ENCODE measurements at regions not wholly inside any gene's neighbourhood (a gene's known extent, or its start where the extent isn't known, plus 50 kb on each side); places are given as distances from the start of the nearest gene placed in this dataset.

DNA sequence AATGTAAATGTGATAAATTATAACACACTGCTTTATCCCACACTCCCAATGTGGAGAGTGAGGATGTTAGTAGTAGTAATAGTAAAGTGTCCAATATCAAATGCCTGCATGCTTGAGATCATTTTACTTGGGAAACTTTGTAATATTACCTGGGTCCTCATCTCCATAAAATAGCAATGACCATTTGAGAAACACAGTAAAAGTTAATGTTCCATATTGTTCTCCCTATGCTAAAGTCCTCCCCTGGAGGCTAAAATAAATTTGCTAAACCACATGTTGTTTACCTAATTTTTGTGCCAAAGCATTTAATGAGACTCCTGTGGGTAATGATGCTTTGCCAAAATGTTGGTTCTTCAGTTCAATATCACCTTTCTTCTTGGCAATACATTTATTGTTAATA, 291.2 kb downstream of the CDH10 start:
- TF ChIP-seq, protein P1, sequence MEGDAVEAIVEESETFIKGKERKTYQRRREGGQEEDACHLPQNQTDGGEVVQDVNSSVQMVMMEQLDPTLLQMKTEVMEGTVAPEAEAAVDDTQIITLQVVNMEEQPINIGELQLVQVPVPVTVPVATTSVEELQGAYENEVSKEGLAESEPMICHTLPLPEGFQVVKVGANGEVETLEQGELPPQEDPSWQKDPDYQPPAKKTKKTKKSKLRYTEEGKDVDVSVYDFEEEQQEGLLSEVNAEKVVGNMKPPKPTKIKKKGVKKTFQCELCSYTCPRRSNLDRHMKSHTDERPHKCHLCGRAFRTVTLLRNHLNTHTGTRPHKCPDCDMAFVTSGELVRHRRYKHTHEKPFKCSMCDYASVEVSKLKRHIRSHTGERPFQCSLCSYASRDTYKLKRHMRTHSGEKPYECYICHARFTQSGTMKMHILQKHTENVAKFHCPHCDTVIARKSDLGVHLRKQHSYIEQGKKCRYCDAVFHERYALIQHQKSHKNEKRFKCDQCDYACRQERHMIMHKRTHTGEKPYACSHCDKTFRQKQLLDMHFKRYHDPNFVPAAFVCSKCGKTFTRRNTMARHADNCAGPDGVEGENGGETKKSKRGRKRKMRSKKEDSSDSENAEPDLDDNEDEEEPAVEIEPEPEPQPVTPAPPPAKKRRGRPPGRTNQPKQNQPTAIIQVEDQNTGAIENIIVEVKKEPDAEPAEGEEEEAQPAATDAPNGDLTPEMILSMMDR (conservative IDR thresholded peaks at IDR 0.05 in 1 of 2, IDR thresholded peaks at IDR 0.05 in 1 of 2; ENCODE audit: extremely low read depth in 1 of 2, insufficient read depth in 1 of 2, low read depth in 1 of 2, low read length in 2 of 2), result no peak
- no peak for TF ChIP-seq EZH2 (IDR thresholded peaks at IDR 0.05; ENCODE audit: borderline replicate concordance, low read length)

All from mammary epithelial cell (primary cell).